WTC11 (cell line): ENCODE measurements at regions not wholly inside any gene's neighbourhood (a gene's known extent, or its start where the extent isn't known, plus 50 kb on each side); places are given as distances from the start of the nearest gene placed in this dataset.

Source experiments
- ATF6 ChIP-seq: sonication (generic); formaldehyde crosslinking; IDR thresholded peaks from 2 replicates; pipeline ENCODE4 v1.8.1; 2023; ENCODE audit warnings: mild to moderate bottlenecking, missing genetic modification reagents
- CREM ChIP-seq: sonication (generic); formaldehyde crosslinking; IDR thresholded peaks from 2 replicates; pipeline ENCODE4 v1.8.1; 2022; ENCODE audit warnings: mild to moderate bottlenecking, missing genetic modification reagents, moderate library complexity
- CTCF ChIP-seq: fragments of 200-600 bp; IDR thresholded peaks from 2 replicates; pipeline ENCODE4 v1.8.0; 2022; ENCODE audit warnings: antibody characterized with exemption
- ELF4 ChIP-seq: sonication (generic); formaldehyde crosslinking; IDR thresholded peaks from 2 replicates; pipeline ENCODE4 v1.8.1; 2022; ENCODE audit warnings: low read depth, mild to moderate bottlenecking, moderate library complexity, missing genetic modification reagents
- ESRRA ChIP-seq: sonication (generic); formaldehyde crosslinking; IDR thresholded peaks from 2 replicates; pipeline ENCODE4 v1.8.1; 2022; ENCODE audit warnings: mild to moderate bottlenecking, missing genetic modification reagents, borderline replicate concordance
- GABPB1 ChIP-seq: sonication (generic); formaldehyde crosslinking; IDR thresholded peaks from 2 replicates; pipeline ENCODE4 v1.8.1; 2023; ENCODE audit warnings: mild to moderate bottlenecking, missing genetic modification reagents
- IRF1 ChIP-seq: sonication (generic); formaldehyde crosslinking; IDR thresholded peaks from 2 replicates; pipeline ENCODE4 v1.8.0; 2023; ENCODE audit warnings: missing genetic modification reagents
- JUN ChIP-seq: sonication (generic); formaldehyde crosslinking; IDR thresholded peaks from 2 replicates; pipeline ENCODE4 v1.8.0; 2023; ENCODE audit warnings: mild to moderate bottlenecking, missing genetic modification reagents
- MAX ChIP-seq: sonication (generic); formaldehyde crosslinking; IDR thresholded peaks from 2 replicates; pipeline ENCODE4 v1.8.0; 2022; ENCODE audit warnings: mild to moderate bottlenecking, missing genetic modification reagents
- NR3C1 ChIP-seq: sonication (generic); formaldehyde crosslinking; conservative IDR thresholded peaks from 2 replicates; pipeline ENCODE4 v1.8.1; 2023; ENCODE audit warnings: low read depth, mild to moderate bottlenecking, missing genetic modification reagents
- SP1 ChIP-seq: sonication (generic); formaldehyde crosslinking; conservative IDR thresholded peaks from 2 replicates; pipeline ENCODE4 v1.8.1; 2022; ENCODE audit warnings: missing genetic modification reagents
- USF1 ChIP-seq: sonication (generic); formaldehyde crosslinking; IDR thresholded peaks from 2 replicates; pipeline ENCODE4 v1.8.0; 2022; ENCODE audit warnings: mild to moderate bottlenecking, missing genetic modification reagents
- ZNF219 ChIP-seq: sonication (generic); formaldehyde crosslinking; IDR thresholded peaks from 2 replicates; pipeline ENCODE4 v1.8.0; 2023; ENCODE audit warnings: missing genetic modification reagents, mild to moderate bottlenecking, borderline replicate concordance
- TF ChIP-seq, protein P1 (sequence below): sonication (generic); formaldehyde crosslinking; IDR thresholded peaks from 2 replicates; pipeline ENCODE4 v1.8.1; 2022; ENCODE audit warnings: low read depth, mild to moderate bottlenecking, moderate library complexity, missing genetic modification reagents, borderline replicate concordance

DNA sequence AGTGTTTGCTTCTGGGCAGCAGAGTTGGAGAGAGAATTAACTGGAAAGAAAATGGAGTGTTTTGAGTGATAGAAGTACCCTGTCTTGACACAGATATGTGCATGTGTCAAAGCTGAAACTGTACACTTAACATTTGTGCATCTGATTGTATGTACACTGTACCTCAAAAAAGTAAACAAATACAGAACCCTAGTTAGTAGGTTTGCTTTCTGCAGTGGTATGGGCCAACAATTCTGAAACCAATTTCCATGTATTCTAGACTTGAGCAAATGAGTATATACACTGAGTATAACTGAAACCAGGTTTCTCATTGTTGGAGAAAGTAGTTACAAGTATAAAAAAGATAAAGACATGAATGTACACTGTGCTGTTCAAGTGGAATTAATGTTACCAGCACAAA lies 52.4 kb downstream of the ELAPOR2 start:
- TF ChIP-seq, protein P1, sequence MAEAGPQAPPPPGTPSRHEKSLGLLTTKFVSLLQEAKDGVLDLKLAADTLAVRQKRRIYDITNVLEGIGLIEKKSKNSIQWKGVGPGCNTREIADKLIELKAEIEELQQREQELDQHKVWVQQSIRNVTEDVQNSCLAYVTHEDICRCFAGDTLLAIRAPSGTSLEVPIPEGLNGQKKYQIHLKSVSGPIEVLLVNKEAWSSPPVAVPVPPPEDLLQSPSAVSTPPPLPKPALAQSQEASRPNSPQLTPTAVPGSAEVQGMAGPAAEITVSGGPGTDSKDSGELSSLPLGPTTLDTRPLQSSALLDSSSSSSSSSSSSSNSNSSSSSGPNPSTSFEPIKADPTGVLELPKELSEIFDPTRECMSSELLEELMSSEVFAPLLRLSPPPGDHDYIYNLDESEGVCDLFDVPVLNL (CRISPR knock-in tag) = no peak
- no peak for TF ChIP-seq USF1
- no peak for TF ChIP-seq SP1 (CRISPR knock-in tag)
- TF ChIP-seq ELF4 = no peak
- TF ChIP-seq MAX = no peak
- no peak for TF ChIP-seq IRF1 (CRISPR knock-in tag)
- TF ChIP-seq CTCF = no peak
- TF ChIP-seq JUN = no peak
- no peak for TF ChIP-seq ZNF219 (CRISPR knock-in tag)
- TF ChIP-seq ATF6 (CRISPR knock-in tag) = no peak
- TF ChIP-seq ESRRA = no peak
- no peak for TF ChIP-seq NR3C1
- no peak for TF ChIP-seq CREM (CRISPR knock-in tag)
- TF ChIP-seq GABPB1 (CRISPR knock-in tag) = no peak
